CD14-positive monocyte (primary cell): ENCODE measurements at regions not wholly inside any gene's neighbourhood (a gene's known extent, or its start where the extent isn't known, plus 50 kb on each side); places are given as distances from the start of the nearest gene placed in this dataset.

Experiments
- DNase-seq, 3 donors: peaks; one replicate each; pipeline ENCODE4 v3.0.0-alpha.2; 2011 to 2022
- H2AFZ ChIP-seq: 2 replicates; pipeline ENCODE4 v1.6.0; 2012; ENCODE audit warnings: mild to moderate bottlenecking, low read depth, low read length, inconsistent platforms; ENCODE audit not compliant: insufficient read depth, poor library complexity, severe bottlenecking
- H3K27ac ChIP-seq, 2 donors: 1 replicate in 1 of 2; 2 replicates in 1 of 2; pipeline ENCODE4 v1.5.1; 2012 to 2013; ENCODE audit warnings: low read length in 2 of 2, control low read depth in 1 of 2, inconsistent platforms in 1 of 2, low read depth in 1 of 2, mild to moderate bottlenecking in 1 of 2
- H3K27me3 ChIP-seq, 2 donors: one replicate each; pipeline versions ENCODE4 v1.6.0 to v1.6.1; 2011 to 2013; ENCODE audit warnings: low read length in 2 of 2; ENCODE audit not compliant: control insufficient read depth in 2 of 2, insufficient read depth in 2 of 2
- H3K36me3 ChIP-seq, 2 donors: replicated peaks in 1 of 2; 1 replicate in 1 of 2; 2 replicates in 1 of 2; pipeline versions ENCODE4 v1.5.1 to v1.6.1; 2012 to 2013; ENCODE audit warnings: low read length in 2 of 2, control low read depth in 1 of 2, inconsistent platforms in 1 of 2, mild to moderate bottlenecking in 1 of 2; ENCODE audit not compliant: insufficient read depth in 2 of 2, control insufficient read depth in 1 of 2
- H3K4me1 ChIP-seq, 2 donors: 1 replicate in 1 of 2; 2 replicates in 1 of 2; pipeline versions ENCODE4 v1.5.1 to v1.6.1; 2012 to 2013; ENCODE audit warnings: low read length in 2 of 2, control low read depth in 1 of 2, inconsistent platforms in 1 of 2, mild to moderate bottlenecking in 1 of 2, moderate library complexity in 1 of 2; ENCODE audit not compliant: insufficient read depth in 2 of 2, control insufficient read depth in 1 of 2
- H3K4me2 ChIP-seq: replicated peaks from 2 replicates; pipeline ENCODE3; 2012; ENCODE audit warnings: low read length, moderate library complexity, mild to moderate bottlenecking; ENCODE audit not compliant: poor library complexity, severe bottlenecking; ENCODE audit errors: extremely low read depth
- H3K4me3 ChIP-seq, 3 experiments: fragments of 200-600 bp in 1 of 3; sonication (generic) in 1 of 3; replicated peaks in 1 of 3; 1 replicate in 2 of 3; 2 replicates in 1 of 3; pipeline ENCODE4 v1.5.1; 2011 to 2013; ENCODE audit warnings: low read length in 3 of 3, mild to moderate bottlenecking in 3 of 3, control low read depth in 2 of 3, low read depth in 2 of 3, inconsistent platforms in 1 of 3, moderate library complexity in 1 of 3
- H3K79me2 ChIP-seq: 2 replicates; pipeline ENCODE4 v1.6.0; 2012; ENCODE audit warnings: mild to moderate bottlenecking, control low read depth, inconsistent platforms, low read length, moderate library complexity; ENCODE audit not compliant: insufficient read depth
- H3K9ac ChIP-seq: 2 replicates; pipeline ENCODE4 v1.6.0; 2017; ENCODE audit warnings: low read length, mild to moderate bottlenecking; ENCODE audit not compliant: insufficient read depth, poor library complexity, severe bottlenecking
- H3K9me3 ChIP-seq, 2 donors: replicated peaks in 1 of 2; 1 replicate in 1 of 2; 2 replicates in 1 of 2; pipeline versions ENCODE4 v1.5.1 to v1.6.1; 2012 to 2013; ENCODE audit warnings: low read length in 2 of 2, control low read depth in 1 of 2; ENCODE audit not compliant: control insufficient read depth in 1 of 2, insufficient read depth in 1 of 2
- H4K20me1 ChIP-seq: 2 replicates; pipeline ENCODE4 v1.6.0; 2012; ENCODE audit warnings: mild to moderate bottlenecking, low read length, control low read depth, moderate library complexity; ENCODE audit not compliant: insufficient read depth
- H3K27ac Mint-ChIP-seq, 7 donors: one replicate each; pipeline ENCODE4 v1.8.0; 2020; ENCODE audit warnings: mild to moderate bottlenecking in 7 of 7, mixed read lengths in 7 of 7, moderate library complexity in 6 of 7, inconsistent platforms in 2 of 7
- H3K27me3 Mint-ChIP-seq, 3 donors: one replicate each; pipeline ENCODE4 v1.8.0; 2021 to 2022; ENCODE audit warnings: low read depth in 3 of 3, mild to moderate bottlenecking in 3 of 3, mixed read lengths in 3 of 3, moderate library complexity in 3 of 3, inconsistent platforms in 1 of 3
- H3K36me3 Mint-ChIP-seq, 2 donors: one replicate each; pipeline ENCODE4 v1.8.0; 2020; ENCODE audit warnings: mixed read lengths in 2 of 2, inconsistent platforms in 1 of 2, mild to moderate bottlenecking in 1 of 2
- H3K4me1 Mint-ChIP-seq: one replicate; pipeline ENCODE4 v1.8.0; 2020; ENCODE audit warnings: mild to moderate bottlenecking, mixed read lengths
- H3K4me3 Mint-ChIP-seq, 2 donors: one replicate each; pipeline ENCODE4 v1.8.0; 2020; ENCODE audit warnings: mild to moderate bottlenecking in 2 of 2, mixed read lengths in 2 of 2, moderate library complexity in 1 of 2
- H3K9me3 Mint-ChIP-seq, 7 donors: one replicate each; pipeline ENCODE4 v1.8.0; 2020 to 2022; ENCODE audit warnings: mixed read lengths in 7 of 7, mild to moderate bottlenecking in 6 of 7, moderate library complexity in 6 of 7, inconsistent platforms in 2 of 7
- CTCF ChIP-seq: fragments of 200-600 bp; IDR thresholded peaks from one replicate; pipeline ENCODE4 v1.8.0; 2022; ENCODE audit warnings: antibody characterized with exemption, mild to moderate bottlenecking
- WGBS: methylation state at CpG from one replicate; pipeline ENCODE4 v1.1.5; 2013; ENCODE audit warnings: missing lambda C conversion rate; ENCODE audit not compliant: insufficient coverage; 5-methylcytosine and 5-hydroxymethylcytosine counted together
- intact Hi-C, 2 donors: fragments of 100-400 bp; cut with micrococcal nuclease; formaldehyde crosslinking; loops; one replicate each; pipeline versions ENCODE4 v1.15.0 to v1.15.1; 2023

- H3K4me1 Mint-ChIP-seq, result no peaks in the 10 kb centered on the region
- no peak overlapping the region for H3K4me3 Mint-ChIP-seq
- H3K9me3 Mint-ChIP-seq, result peaks cover 0 to 2% (median 0%) of the 10 kb centered on the region in 7 donors
- H3K9me3 ChIP-seq, result no peaks in the 10 kb centered on the region
- no peak for TF ChIP-seq CTCF
- no peaks in the 10 kb centered on the region for H3K27me3 Mint-ChIP-seq
- intact Hi-C loops, result no loop called here
- no peaks in the 10 kb centered on the region for H3K27me3 ChIP-seq
- no peaks in the 10 kb centered on the region for H3K79me2 ChIP-seq
- DNase-seq, result no peak
- no peaks in the 10 kb centered on the region for H3K36me3 Mint-ChIP-seq
- no peaks in the 10 kb centered on the region for H4K20me1 ChIP-seq
- H3K4me3 ChIP-seq, result no peak overlapping the region
- H3K27ac ChIP-seq, result no peak overlapping the region
- H3K27ac Mint-ChIP-seq, result no peak overlapping the region
- H2AFZ ChIP-seq, result no peak overlapping the region
- no peak overlapping the region for H3K9ac ChIP-seq
- no peaks in the 10 kb centered on the region for H3K36me3 ChIP-seq
- H3K4me2 ChIP-seq, result no peak overlapping the region
- H3K4me1 ChIP-seq, result no peaks in the 10 kb centered on the region
Measured at GRCh38 chr3:115488409-115488808, 134.9 kb upstream of the GAP43 start.

GRCh38 chr3:115494826-115495225, 128.5 kb upstream of the GAP43 start:
- Histone ChIP-seq H3K27me3 (no peaks in the 10 kb centered on the region), H3K36me3 (no peaks in the 10 kb centered on the region), H4K20me1 (no peaks in the 10 kb centered on the region), H3K4me2 (no peak overlapping the region), H3K9me3 (no peaks in the 10 kb centered on the region), H3K9ac (no peak overlapping the region), H3K27ac (no peak overlapping the region), H2AFZ (no peak overlapping the region), H3K79me2 (no peaks in the 10 kb centered on the region), H3K4me3 (no peak overlapping the region), H3K4me1 (no peaks in the 10 kb centered on the region)
- WGBS, result 67% methylated on average over 1 of the region's 2 CpGs
- intact Hi-C loops, result no loop called here
- no peak for DNase-seq
- TF ChIP-seq CTCF, result no peak
- no peak overlapping the region for H3K4me3 Mint-ChIP-seq
- H3K27ac Mint-ChIP-seq, result no peak overlapping the region
- H3K4me1 Mint-ChIP-seq, result no peaks in the 10 kb centered on the region
- peaks cover 0 to 3% (median 0%) of the 10 kb centered on the region in 7 donors for H3K9me3 Mint-ChIP-seq
- H3K36me3 Mint-ChIP-seq, result no peaks in the 10 kb centered on the region
- H3K27me3 Mint-ChIP-seq, result peaks cover 0 to 2% (median 0%) of the 10 kb centered on the region in 3 donors
